Amniotic epithelial cell (primary cell): ENCODE measurements at regions not wholly inside any gene's neighbourhood (a gene's known extent, or its start where the extent isn't known, plus 50 kb on each side); places are given as distances from the start of the nearest gene placed in this dataset.
"Not testable (repeated sequence)": the region's sequence is repeated elsewhere in the genome, so short reads cannot be mapped to it uniquely, and the experiment has no call there.

ENCODE experiments used
- DNase-seq: peaks from one replicate; pipeline ENCODE4 v3.0.0-alpha.2; 2010; ENCODE audit warnings: low read depth

DNA sequence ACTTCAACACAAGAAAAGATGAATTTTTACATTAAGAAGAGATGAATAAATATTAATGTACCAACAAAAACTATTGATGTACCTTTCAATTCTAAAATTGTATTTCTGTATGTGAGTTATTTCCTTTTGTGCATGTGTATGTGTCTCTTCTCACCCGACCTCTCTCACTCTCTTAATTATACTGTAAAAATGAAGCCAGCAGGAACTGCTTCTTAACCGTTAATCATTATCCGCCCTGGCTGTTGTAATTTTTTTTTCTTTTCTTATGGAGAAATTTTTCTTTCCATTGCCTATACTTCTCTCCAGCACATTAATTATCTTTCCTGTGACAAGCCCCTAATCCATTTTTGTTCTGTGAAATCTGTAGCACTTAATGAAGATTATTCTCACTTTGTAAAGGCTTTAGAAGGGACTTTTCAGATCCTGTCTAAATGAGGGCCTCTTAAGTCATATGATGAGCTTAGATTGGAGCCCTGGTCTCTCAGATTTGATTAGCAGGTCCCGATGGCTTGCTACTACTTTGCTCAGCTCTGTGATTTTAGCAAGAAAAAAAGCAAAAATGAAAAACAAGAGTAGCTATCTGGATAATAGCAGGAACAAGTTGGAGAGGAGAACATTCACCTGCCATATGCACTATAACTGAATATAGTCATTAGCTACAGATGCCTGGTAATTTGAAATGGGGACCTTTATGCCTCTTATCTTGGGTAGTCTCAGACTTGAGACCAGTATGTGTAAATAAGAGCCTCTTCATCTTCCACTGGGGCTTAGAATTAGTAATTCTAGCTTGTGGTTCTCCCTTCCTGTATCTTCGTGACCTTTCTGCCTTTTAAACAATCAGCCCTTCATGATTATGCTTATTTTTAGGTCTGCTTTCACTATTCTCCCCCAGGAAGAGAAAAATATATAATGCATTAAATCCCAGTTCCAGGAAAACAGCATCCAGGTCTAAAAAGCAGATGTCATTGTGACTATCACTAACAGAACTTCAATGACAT lies 80.0 kb upstream of the COL1A2 start:
- DNase-seq: no peak

DNA sequence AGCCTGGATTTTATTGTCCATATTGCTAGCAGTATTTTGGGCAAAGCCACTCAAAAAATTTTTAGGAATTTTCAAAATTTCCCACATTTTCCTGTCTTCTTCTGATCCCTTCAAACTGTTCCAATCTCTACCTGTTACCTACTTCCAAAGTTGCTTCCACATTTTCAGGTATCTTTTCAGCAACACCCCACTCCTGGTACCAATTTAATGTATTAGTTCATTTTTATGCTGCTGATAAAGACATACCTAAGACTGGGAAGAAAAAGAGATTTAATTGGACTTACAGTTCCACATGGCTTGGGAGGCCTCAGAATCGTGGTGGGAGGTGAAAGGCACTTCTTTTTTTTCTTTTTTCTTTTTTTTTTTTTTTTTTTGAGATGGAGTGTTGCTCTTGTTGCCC lies 73.6 kb upstream of the COL1A2 start:
- not testable (repeated sequence) for DNase-seq

DNA sequence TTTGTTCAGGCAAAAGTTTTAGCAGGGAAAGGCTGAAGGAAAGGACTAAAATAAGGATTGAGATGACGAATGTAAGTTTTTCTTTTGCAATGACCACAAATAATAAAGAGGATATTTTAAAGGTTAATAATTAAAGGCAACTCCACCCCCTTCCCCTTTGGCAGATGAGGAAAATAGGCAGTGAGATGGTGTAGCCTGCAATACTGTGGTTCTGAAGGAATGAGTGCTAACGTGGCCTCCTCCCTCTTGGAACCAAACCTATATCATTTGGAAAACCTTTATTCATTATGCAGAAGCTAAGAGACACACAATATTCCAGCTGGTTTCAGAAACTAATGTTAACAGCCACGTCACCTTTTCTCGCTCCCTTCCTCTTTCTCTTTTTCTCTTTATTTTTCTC lies 70.9 kb upstream of the COL1A2 start:
- no peak for DNase-seq

DNA sequence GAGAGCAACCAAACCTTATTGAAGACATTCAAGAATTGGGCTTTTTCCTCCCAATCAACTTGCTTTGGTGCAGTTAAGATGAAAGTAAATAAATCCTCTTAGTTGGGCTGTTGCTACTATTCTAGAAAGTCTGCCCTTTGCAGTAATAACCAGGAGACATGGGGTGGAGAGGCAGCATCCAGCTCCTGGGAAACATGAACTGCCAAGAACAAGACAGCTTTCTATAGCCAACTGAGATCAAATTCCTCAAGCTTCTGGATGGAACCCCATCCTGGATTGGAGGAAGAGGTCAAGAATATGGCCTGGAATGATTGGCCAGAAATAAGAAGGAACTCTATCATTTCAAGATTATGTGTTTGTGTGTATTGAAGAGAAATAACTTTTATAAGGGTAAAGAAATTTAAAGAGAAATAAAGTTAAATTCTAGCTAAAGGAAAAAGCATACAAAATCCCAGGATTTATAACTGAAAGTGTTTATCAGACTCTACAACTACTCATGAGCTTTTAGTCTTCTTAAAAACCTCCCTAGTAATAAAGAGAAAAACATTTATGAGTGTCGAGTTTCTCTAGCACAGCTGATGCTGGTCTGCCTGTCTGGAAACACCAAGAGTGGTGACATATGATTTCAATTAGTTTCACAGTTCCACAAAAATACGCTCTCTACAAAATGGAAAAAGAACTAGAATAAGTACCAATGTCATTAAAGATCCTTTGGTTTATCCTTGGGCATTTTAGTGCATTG lies 70.1 kb upstream of the COL1A2 start:
- no peak for DNase-seq

DNA sequence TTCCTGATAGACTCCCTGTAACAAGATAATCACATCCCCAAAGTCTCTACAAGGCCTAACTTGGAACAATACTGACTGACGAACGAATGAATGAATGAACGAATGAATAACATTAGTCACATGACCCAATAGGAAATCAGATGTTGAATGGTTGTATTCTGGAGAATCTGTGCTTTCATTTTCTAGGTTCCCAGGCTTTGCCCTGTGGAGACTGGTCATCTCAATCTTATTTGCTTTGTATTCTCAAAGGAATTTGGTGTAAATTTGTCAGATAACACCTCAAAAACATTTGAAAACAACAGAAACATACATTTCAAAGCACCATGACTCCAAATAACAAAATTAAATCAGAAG lies 69.6 kb upstream of the COL1A2 start:
- DNase-seq: no peak

DNA sequence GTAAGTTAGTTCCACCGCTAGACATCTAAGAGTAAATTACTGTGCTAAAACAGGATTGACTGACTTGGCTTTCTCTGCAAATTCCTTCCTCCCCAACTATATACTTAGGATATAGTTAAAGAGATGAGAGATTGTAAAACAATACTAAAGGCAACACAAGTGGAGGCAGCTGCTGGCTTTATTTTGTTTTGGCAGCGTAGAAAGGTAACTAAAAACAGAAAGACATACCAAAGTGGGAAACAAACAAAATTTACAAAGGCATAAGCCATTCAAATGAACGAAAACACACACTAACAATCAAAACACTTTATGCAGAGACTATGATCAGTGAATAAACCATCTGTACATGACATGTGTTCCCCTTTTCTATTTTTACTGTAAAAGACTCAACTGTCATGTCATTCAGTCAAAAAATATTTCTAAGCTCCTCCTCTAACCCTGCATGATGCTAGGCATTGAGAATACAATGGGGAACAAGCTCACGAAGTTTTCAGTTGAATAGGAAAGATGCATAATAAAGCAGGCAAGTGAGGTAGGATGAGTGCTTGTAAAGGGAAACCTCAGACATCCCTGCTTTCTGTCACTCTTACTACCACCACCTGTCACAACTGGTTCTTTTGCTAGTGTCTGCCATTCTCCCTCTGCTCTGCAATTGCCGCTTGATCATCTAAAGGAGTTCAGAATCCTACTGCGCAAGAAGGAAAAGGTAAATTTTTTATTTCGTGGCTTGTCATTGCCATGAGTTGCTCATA lies 64.2 kb upstream of the COL1A2 start:
- DNase-seq: no peak

DNA sequence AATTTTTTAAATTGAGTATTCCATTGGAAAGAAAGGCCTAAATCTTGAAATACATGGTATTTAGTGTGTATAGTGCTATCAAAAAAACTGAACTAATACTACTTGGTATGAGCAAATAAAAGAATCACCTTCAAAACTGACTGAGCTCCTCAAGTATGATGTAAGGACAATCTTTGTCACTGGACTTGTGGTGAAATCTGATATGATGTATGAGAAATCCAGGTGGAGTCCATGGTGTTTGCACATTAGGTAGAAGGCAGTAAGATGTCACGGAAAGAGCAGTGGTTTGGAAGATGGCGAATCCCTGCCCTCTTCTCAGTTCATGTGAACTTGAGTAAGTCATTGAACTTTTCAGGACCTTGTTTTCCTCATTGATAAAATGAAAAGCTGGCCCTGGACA lies 62.1 kb upstream of the COL1A2 start:
- DNase-seq: no peak

DNA sequence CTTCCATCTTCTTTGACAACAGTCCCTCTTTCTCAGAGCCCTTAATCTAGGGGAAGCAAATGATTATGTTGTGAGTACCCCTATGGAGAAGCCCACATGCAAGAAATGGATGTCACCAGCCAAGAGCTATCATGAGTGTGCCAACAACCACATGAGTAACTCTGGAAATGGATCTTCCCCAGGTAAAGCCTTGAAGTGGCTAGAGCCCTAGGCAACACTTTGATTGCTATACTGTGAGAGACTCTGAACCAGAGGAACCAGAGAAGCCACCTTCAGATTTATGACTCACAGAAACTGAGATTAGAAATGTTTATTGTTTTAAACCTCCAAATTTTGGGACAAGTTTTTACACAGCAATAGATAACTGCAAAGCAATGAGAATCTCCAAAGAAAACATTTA lies 60.9 kb upstream of the COL1A2 start:
- no peak for DNase-seq

DNA sequence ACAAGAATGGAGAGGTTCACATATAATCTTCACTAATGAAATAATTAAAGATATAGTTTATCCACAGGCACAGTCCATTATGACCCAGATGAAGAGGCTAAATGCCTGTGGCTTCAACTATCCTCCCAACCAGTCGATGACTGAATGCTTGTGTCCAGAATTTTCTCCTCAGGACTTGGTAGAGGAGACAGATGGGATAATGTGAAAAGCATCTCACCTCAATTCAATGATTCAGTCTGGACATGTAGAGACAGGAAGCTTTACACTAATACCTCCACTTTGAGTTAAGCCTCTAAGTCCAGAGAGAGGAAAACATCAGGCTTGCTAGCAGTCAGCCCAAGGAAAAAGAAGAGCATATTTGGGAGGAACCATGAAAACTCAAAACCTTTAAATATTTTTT lies 59.1 kb upstream of the COL1A2 start:
- peak; percentile 29 for DNase-seq

DNA sequence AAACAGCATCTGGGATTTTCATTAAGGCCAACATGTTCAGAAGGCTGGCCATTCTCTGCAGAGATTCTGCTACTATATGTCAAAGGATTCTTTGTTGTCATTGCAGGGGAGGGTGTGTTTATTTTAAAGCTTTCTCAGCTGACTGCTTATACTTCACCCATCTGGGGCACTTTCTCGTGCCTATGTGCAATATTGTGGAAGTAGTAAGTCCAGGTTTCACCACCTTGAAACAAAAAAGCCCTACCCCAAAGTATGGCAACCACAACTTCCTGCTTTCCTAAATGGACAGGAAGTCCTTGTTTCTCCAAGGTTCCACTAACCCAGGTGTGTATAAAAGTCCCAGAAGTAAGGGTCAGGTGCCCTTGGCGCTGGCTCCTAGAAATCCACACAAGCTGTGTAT lies 58.7 kb upstream of the COL1A2 start:
- DNase-seq: no peak

DNA sequence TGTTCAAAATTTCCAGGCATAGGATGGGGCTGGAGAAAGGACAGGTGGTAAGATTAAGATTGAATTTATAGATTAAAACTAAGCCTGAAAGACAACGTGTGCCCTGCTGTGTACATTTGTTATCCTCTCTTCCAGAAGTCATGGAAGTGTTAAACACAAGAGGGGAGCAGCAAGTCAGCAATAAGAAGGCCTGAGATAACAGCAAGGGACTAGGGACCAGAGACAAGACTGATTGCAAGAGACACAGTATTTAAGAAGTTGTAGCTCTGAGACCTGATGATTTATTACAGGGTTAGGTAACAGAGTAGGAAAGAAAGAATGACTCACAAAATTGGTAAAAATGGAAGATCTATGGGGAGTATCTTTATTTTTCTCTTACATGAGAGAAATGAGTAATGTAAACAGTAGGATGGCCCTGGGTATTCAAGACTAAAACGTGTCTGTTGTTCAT lies 55.7 kb upstream of the COL1A2 start:
- DNase-seq: peak; percentile 63

DNA sequence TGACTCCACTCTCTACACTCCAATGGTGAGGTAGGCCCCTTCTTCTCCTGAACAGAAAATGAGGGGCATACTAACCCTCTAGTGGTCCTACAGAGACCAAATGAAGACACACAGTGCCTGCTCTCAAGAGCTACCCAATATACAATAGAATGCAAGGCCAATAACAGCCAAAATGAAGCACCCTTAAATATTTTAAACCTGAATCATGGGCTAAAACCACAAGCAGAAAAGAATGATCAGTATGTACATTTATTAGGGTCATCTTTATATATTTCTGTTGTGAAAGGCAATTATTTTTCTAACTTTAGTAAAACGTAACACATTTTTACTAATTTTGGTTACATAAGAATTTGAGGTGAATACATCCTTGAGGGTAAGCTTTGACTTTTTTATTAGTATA lies 49.9 kb upstream of the COL1A2 start:
- peak; percentile 39 for DNase-seq
